GM21423 (cell line): ENCODE measurements at regions not wholly inside any gene's neighbourhood (a gene's known extent, or its start where the extent isn't known, plus 50 kb on each side); places are given as distances from the start of the nearest gene placed in this dataset.
"Not testable (repeated sequence)": the region's sequence is repeated elsewhere in the genome, so short reads cannot be mapped to it uniquely, and the experiment has no call there.

Experiments used
- ATAC-seq: cut with Tn5 transposase; IDR thresholded peaks from one replicate; pipeline ENCODE4 v1.9.1; 2021; ENCODE audit warnings: mild to moderate bottlenecking, moderate library complexity; ENCODE audit not compliant: unreplicated experiment

GRCh38 chr3:106825962-106826605, 551.2 kb upstream of the CCDC54 start:
- ATAC-seq, result no peak

GRCh38 chr3:106826791-106827311, 550.4 kb upstream of the CCDC54 start:
- no peak for ATAC-seq

- no peak for ATAC-seq
Observed at GRCh38 chr3:106827515-106828213, 549.6 kb upstream of the CCDC54 start.

- no peak for ATAC-seq
Observed at GRCh38 chr3:106829206-106829605, 548.0 kb upstream of the CCDC54 start.

- no peak for ATAC-seq
Observed at GRCh38 chr3:106830334-106830733, 546.9 kb upstream of the CCDC54 start.

GRCh38 chr3:106836906-106837305, 540.3 kb upstream of the CCDC54 start:
- no peak for ATAC-seq

GRCh38 chr3:106837616-106838015, 539.6 kb upstream of the CCDC54 start:
- no peak for ATAC-seq

- no peak for ATAC-seq
Observed at GRCh38 chr3:106839576-106840280, 537.5 kb upstream of the CCDC54 start.

- no peak for ATAC-seq
Observed at GRCh38 chr3:106840319-106840718, 536.9 kb upstream of the CCDC54 start.

- no peak for ATAC-seq
Observed at GRCh38 chr3:106842151-106842550, 535.1 kb upstream of the CCDC54 start.

- ATAC-seq, result no peak
Observed at GRCh38 chr3:106844638-106845037, 532.6 kb upstream of the CCDC54 start.

GRCh38 chr3:106848099-106848498, 529.1 kb upstream of the CCDC54 start:
- ATAC-seq, result no peak

- no peak for ATAC-seq
Observed at GRCh38 chr3:106850437-106850836, 526.8 kb upstream of the CCDC54 start.

GRCh38 chr3:106858321-106858720, 518.9 kb upstream of the CCDC54 start:
- not testable (repeated sequence) for ATAC-seq

- ATAC-seq, result no peak
Observed at GRCh38 chr3:106860182-106860581, 517.1 kb upstream of the CCDC54 start.

- ATAC-seq, result no peak
Observed at GRCh38 chr3:106862067-106862466, 515.2 kb upstream of the CCDC54 start.

GRCh38 chr3:106877627-106878026, 499.6 kb upstream of the CCDC54 start:
- ATAC-seq, result no peak

- ATAC-seq, result no peak
Observed at GRCh38 chr3:106880206-106880605, 497.0 kb upstream of the CCDC54 start.

GRCh38 chr3:106881186-106881585, 496.1 kb upstream of the CCDC54 start:
- no peak for ATAC-seq

- ATAC-seq, result no peak
Observed at GRCh38 chr3:106882297-106882696, 494.9 kb upstream of the CCDC54 start.

- no peak for ATAC-seq
Observed at GRCh38 chr3:106906074-106906473, 471.2 kb upstream of the CCDC54 start.
